ENCODE measurements at regions not wholly inside any gene's neighbourhood (a gene's known extent, or its start where the extent isn't known, plus 50 kb on each side); places are given as distances from the start of the nearest gene placed in this dataset.

DNA sequence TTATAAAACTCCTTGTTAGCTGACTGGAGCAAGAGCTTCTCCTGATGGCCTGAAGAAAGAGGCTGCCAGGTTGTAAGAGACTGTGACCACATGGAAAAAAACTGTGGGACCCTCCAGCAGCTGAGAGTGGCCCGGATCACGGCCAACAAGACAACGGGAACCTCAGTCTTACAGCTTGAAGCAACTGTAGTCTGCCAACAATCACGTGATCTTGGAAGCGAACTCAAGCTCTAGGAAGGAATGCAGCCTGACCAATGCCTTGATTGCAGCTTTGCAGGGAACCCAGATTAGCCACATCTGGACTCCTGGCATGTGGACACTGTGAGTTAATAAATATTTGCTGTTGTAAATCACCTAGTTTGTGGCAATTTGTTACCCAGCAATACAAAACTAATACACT, 442.6 kb upstream of the PRMT6 start:
- no peaks in the 10 kb centered on the region for H3K9me3 ChIP-seq (ENCODE audit: control insufficient read depth, low read depth, low read length)
- H3K4me3 ChIP-seq (ENCODE audit: low read length): no peak overlapping the region
- H3K27me3 ChIP-seq (ENCODE audit: control insufficient read depth, insufficient read depth, low read length): no peaks in the 10 kb centered on the region
- no peak overlapping the region for H3K27ac ChIP-seq (ENCODE audit: low read length)
- H3K4me1 ChIP-seq (ENCODE audit: control insufficient read depth, insufficient read depth, low read length): no peaks in the 10 kb centered on the region
- no peak for DNase-seq
- WGBS (ENCODE audit: insufficient coverage, low lambda C conversion rate): no CpG with 5 or more reads among the region's 5 CpGs
- H3K36me3 ChIP-seq (ENCODE audit: control insufficient read depth, insufficient read depth, low read length): no peaks in the 10 kb centered on the region

DNA sequence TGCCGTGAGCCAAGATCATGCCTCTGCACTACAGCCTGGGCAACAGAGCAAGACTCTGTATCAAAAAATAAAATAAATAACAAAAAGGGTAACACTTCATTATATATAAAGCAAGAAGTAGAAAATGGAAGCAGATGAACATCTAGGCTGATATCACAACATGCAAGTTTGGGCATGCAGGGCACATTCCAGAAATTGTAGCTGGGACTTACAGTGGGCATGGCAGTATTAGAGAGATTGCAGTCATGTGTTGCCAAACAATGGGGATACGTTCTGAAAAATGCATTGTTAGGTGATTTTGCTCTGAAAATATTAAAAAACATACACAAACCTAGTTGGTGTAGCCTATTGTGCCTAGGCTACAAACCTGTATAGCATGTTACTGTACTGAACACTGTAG, 441.0 kb upstream of the PRMT6 start:
- no peak overlapping the region for H3K27ac ChIP-seq (ENCODE audit: low read length)
- no peak overlapping the region for H3K4me3 ChIP-seq (ENCODE audit: low read length)
- H3K27me3 ChIP-seq (ENCODE audit: control insufficient read depth, insufficient read depth, low read length): no peaks in the 10 kb centered on the region
- no peaks in the 10 kb centered on the region for H3K4me1 ChIP-seq (ENCODE audit: control insufficient read depth, insufficient read depth, low read length)
- no CpG with 5 or more reads among the region's 2 CpGs for WGBS (ENCODE audit: insufficient coverage, low lambda C conversion rate)
- H3K36me3 ChIP-seq (ENCODE audit: control insufficient read depth, insufficient read depth, low read length): no peaks in the 10 kb centered on the region
- no peak for DNase-seq
- H3K9me3 ChIP-seq (ENCODE audit: control insufficient read depth, low read depth, low read length): peaks cover 1% of the 10 kb centered on the region

DNA sequence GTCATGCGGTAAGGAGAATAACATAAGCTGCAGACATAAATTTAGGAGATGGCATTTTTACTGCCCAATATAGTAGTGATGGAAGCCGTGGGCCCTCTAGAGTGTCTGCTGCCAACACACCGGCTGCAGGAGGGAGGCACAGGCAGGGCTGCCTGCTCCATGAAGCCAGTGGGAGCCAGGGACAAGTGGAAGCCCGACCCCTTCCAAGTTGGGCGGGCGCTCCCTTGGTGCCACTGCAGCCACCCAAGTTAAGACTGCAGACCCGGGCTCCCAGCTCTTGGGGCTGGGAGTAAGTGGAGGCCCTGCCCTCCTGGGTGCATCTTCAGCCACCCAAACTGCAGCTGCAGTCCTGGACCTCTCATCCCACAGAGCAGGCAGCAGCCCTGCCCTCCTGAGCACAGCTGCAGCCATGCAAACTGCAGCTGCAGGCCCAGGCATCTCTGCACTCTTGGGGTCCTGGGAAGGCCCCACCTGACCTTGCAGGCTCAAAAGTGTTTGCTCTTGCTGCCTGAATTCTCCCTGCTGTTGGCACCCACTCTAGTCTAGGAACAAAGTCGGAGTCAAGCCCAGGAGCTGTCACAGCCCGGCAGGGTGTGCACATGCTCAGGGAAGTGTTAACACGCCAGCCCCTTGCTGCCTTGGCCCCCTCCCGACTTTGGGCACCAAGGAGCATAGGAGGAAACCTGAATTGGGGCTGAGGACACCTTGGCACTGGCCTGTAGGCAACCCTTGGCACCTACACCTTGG, 437.2 kb upstream of the PRMT6 start:
- Histone ChIP-seq H3K27me3 (ENCODE audit: control insufficient read depth, insufficient read depth, low read length) (no peaks in the 10 kb centered on the region), H3K36me3 (ENCODE audit: control insufficient read depth, insufficient read depth, low read length) (no peaks in the 10 kb centered on the region), H3K9me3 (ENCODE audit: control insufficient read depth, low read depth, low read length) (peaks cover 3% of the 10 kb centered on the region), H3K4me1 (ENCODE audit: control insufficient read depth, insufficient read depth, low read length) (no peaks in the 10 kb centered on the region), H3K4me3 (ENCODE audit: low read length) (no peak overlapping the region), H3K27ac (ENCODE audit: low read length) (no peak overlapping the region)
- WGBS (ENCODE audit: insufficient coverage, low lambda C conversion rate): no CpG with 5 or more reads among the region's 11 CpGs
- DNase-seq: peak in 1 of 2 donors; percentile 3

DNA sequence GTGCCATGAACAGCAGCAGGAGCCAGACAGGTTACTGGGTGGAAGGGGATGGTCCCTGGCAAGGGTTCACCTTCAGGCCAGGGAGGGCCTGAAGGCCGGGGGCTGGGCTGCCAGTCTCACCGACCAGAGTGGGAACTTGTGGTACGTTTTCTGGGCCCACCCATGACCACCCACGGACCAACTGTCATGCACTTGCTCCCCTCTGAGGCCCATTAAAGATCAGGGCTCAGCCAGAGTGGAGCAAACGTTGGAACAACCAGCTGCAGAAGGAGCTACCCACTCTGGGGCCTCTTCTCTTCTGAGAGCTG, 436.7 kb upstream of the PRMT6 start:
- Histone ChIP-seq H3K4me1 (ENCODE audit: control insufficient read depth, insufficient read depth, low read length) (no peaks in the 10 kb centered on the region), H3K4me3 (ENCODE audit: low read length) (no peak overlapping the region), H3K27me3 (ENCODE audit: control insufficient read depth, insufficient read depth, low read length) (no peaks in the 10 kb centered on the region), H3K36me3 (ENCODE audit: control insufficient read depth, insufficient read depth, low read length) (no peaks in the 10 kb centered on the region), H3K9me3 (ENCODE audit: control insufficient read depth, low read depth, low read length) (peaks cover 3% of the 10 kb centered on the region), H3K27ac (ENCODE audit: low read length) (no peak overlapping the region)
- DNase-seq: no peak
- WGBS (ENCODE audit: insufficient coverage, low lambda C conversion rate): no CpG with 5 or more reads among the region's 5 CpGs

DNA sequence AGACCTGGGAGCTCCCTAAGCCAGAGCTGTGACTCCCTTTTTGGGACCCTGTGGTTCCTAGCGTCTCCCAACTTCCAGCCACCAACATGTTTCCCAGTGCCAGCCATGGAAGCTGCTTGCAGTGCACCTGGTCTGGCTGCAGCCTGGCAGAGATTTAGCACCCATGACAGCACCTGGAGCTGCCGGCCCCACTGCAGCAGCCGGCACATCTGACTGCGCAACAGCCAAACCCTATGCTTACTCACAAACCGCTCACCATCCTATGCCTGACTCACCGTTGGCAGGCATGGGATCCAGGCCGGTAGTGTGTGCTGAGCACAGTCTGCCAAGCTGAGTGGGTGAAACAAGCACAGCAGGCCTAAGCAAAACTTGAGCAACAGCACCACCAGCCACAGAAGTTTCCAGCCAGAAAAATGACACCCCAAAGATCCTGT, 435.9 kb upstream of the PRMT6 start:
- Histone ChIP-seq H3K4me1 (ENCODE audit: control insufficient read depth, insufficient read depth, low read length) (no peaks in the 10 kb centered on the region), H3K36me3 (ENCODE audit: control insufficient read depth, insufficient read depth, low read length) (no peaks in the 10 kb centered on the region), H3K9me3 (ENCODE audit: control insufficient read depth, low read depth, low read length) (peaks cover 3% of the 10 kb centered on the region), H3K4me3 (ENCODE audit: low read length) (no peak overlapping the region), H3K27ac (ENCODE audit: low read length) (no peak overlapping the region), H3K27me3 (ENCODE audit: control insufficient read depth, insufficient read depth, low read length) (no peaks in the 10 kb centered on the region)
- no peak for DNase-seq
- WGBS (ENCODE audit: insufficient coverage, low lambda C conversion rate): no CpG with 5 or more reads among the region's 7 CpGs

DNA sequence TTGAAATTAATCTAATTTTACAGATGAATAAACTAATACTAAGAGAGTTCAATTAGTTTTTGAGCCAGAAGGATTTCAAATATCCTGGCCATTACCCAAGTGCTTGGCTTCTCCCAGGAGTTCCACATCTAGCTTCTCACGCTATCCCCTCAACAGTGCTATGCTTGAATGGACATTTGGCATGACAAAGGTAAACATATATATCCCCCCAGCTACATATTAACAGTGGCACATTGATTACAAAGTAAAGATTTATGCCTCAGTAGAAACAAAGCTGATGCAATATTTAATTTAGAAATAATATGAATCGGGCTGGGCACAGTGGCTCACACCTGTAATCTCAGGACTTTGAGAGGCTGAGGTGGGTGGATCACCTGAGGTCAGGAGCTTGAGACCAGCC, 434.6 kb upstream of the PRMT6 start:
- no peak overlapping the region for H3K4me3 ChIP-seq (ENCODE audit: low read length)
- no peaks in the 10 kb centered on the region for H3K4me1 ChIP-seq (ENCODE audit: control insufficient read depth, insufficient read depth, low read length)
- H3K9me3 ChIP-seq (ENCODE audit: control insufficient read depth, low read depth, low read length): peaks cover 3% of the 10 kb centered on the region
- H3K36me3 ChIP-seq (ENCODE audit: control insufficient read depth, insufficient read depth, low read length): no peaks in the 10 kb centered on the region
- no peak for DNase-seq
- WGBS (ENCODE audit: insufficient coverage, low lambda C conversion rate): 80% methylated on average over 1 of the region's 2 CpGs
- H3K27ac ChIP-seq (ENCODE audit: low read length): no peak overlapping the region
- no peaks in the 10 kb centered on the region for H3K27me3 ChIP-seq (ENCODE audit: control insufficient read depth, insufficient read depth, low read length)

DNA sequence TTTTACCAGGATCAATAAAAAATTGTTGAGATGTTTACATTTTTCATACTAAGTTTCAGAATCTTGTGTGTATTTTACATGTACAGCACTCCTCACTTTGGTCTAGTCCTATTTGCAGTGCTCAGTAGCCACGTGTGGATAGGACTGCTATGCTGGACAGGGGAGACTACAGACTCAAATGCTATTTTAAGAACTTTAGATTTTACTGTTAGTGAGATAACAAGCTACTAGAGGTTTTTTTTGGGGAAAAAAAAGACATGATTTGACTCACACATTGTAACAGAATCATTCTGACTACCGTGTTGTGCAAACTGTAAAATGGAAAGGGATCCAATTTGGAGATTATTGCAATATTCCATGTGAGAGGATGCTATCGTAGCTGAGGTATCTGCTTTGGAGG, 418.9 kb upstream of the PRMT6 start:
- no peaks in the 10 kb centered on the region for H3K36me3 ChIP-seq (ENCODE audit: control insufficient read depth, insufficient read depth, low read length)
- H3K4me3 ChIP-seq (ENCODE audit: low read length): no peak overlapping the region
- H3K27ac ChIP-seq (ENCODE audit: low read length): no peak overlapping the region
- DNase-seq: no peak
- no peaks in the 10 kb centered on the region for H3K9me3 ChIP-seq (ENCODE audit: control insufficient read depth, low read depth, low read length)
- no peaks in the 10 kb centered on the region for H3K4me1 ChIP-seq (ENCODE audit: control insufficient read depth, insufficient read depth, low read length)
- no CpG with 5 or more reads among the region's 3 CpGs for WGBS (ENCODE audit: insufficient coverage, low lambda C conversion rate)
- H3K27me3 ChIP-seq (ENCODE audit: control insufficient read depth, insufficient read depth, low read length): no peaks in the 10 kb centered on the region

DNA sequence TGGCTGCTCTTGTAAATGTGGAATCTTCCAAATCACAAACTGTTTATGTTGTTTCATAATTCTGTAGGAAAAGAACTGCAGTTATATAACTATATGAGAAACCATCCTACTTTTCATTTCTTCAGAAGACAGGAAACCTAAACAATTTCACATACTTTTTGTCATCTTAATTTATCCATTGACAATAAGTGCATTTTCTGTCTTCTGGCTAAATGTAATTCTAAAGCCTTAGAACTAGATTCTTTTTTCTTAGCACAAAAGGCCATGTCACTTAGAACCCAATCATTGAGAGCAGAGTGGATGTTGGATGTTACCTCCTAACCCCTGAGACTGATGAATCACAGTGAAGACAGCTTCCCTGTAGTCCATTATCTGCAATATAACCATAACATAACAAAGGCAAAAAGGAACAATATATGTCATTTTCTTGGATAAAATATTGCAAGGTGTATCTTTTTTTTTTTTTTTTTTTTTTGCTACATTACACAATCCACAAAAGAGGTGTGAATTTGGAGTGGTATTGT, 410.2 kb upstream of the PRMT6 start:
- H3K4me3 ChIP-seq (ENCODE audit: low read length): no peak overlapping the region
- no peaks in the 10 kb centered on the region for H3K36me3 ChIP-seq (ENCODE audit: control insufficient read depth, insufficient read depth, low read length)
- no peak for DNase-seq
- no peaks in the 10 kb centered on the region for H3K27me3 ChIP-seq (ENCODE audit: control insufficient read depth, insufficient read depth, low read length)
- no peaks in the 10 kb centered on the region for H3K4me1 ChIP-seq (ENCODE audit: control insufficient read depth, insufficient read depth, low read length)
- no peaks in the 10 kb centered on the region for H3K9me3 ChIP-seq (ENCODE audit: control insufficient read depth, low read depth, low read length)
- H3K27ac ChIP-seq (ENCODE audit: low read length): no peak overlapping the region

DNA sequence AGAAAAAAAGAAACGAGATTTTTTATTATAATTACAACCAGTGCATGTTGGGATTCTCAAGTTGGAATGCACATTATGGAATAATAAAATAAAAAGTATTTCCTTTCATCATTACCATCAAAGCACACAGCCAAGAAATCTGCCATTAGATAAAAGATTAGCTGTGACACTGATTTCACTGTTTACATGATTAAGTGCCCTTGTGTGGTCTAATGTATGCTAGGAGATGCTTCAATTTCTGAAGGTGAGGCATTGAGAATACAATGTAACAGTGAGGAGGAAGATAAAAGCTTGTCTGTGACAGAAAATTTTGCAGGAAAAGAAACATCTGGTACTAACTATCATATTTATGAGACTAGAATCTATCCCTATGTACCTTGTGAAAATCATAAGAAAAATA, 409.7 kb upstream of the PRMT6 start:
- no peaks in the 10 kb centered on the region for H3K36me3 ChIP-seq (ENCODE audit: control insufficient read depth, insufficient read depth, low read length)
- H3K27me3 ChIP-seq (ENCODE audit: control insufficient read depth, insufficient read depth, low read length): no peaks in the 10 kb centered on the region
- no peak overlapping the region for H3K27ac ChIP-seq (ENCODE audit: low read length)
- WGBS (ENCODE audit: insufficient coverage, low lambda C conversion rate): no CpG with 5 or more reads among the region's 1 CpG
- no peak for DNase-seq
- H3K4me3 ChIP-seq (ENCODE audit: low read length): no peak overlapping the region
- no peaks in the 10 kb centered on the region for H3K4me1 ChIP-seq (ENCODE audit: control insufficient read depth, insufficient read depth, low read length)
- no peaks in the 10 kb centered on the region for H3K9me3 ChIP-seq (ENCODE audit: control insufficient read depth, low read depth, low read length)

DNA sequence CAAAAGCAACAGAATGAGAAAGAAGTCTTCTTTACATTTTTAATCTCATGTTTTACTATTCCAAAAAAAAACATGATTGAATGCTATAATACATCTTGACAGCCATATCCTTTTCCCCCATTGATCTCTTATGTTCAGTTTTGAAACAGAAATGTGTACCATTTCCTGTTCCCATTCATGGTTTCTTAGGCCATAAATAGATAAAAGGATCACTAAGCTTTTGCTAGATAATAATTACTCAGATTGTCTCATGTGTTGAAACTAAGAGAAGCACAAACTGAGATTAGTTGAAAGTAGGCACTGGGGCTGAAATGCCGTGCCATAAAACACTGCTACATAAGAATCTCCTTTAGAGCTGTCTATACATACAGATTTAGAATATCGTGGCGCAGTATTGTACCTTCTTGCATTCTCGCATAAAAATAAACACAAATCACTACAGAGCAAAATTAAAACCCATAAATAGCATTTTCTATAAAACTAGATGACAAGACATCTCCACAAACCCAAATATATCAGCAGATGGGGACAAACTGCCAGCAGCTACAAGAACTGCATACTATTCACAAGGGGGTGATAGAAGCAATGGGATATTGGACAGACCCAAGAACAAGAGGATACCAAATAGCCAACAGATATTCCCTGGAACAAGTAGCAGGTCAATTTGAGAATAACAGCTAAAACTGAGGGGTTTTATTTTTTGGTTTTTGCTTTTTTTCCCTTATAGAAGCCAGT, 405.3 kb upstream of the PRMT6 start:
- H3K27me3 ChIP-seq (ENCODE audit: control insufficient read depth, insufficient read depth, low read length): no peaks in the 10 kb centered on the region
- 57% methylated on average over 2 of the region's 4 CpGs for WGBS (ENCODE audit: insufficient coverage, low lambda C conversion rate)
- H3K9me3 ChIP-seq (ENCODE audit: control insufficient read depth, low read depth, low read length): no peaks in the 10 kb centered on the region
- no peak overlapping the region for H3K4me3 ChIP-seq (ENCODE audit: low read length)
- no peak overlapping the region for H3K27ac ChIP-seq (ENCODE audit: low read length)
- no peak for DNase-seq
- H3K36me3 ChIP-seq (ENCODE audit: control insufficient read depth, insufficient read depth, low read length): no peaks in the 10 kb centered on the region
- H3K4me1 ChIP-seq (ENCODE audit: control insufficient read depth, insufficient read depth, low read length): no peaks in the 10 kb centered on the region

Measured in large intestine (tissue), 3 donors.